ENCODE measurements at regions not wholly inside any gene's neighbourhood (a gene's known extent, or its start where the extent isn't known, plus 50 kb on each side); places are given as distances from the start of the nearest gene placed in this dataset.

GRCh38 chr1:66452982-66453381 lies 81.0 kb upstream of the SGIP1 start:
- no peaks in the 10 kb centered on the region for H3K36me3 ChIP-seq (ENCODE audit: insufficient read depth, low read length)
- POLR2A ChIA-PET: no interaction called here
- no peaks in the 10 kb centered on the region for H3K9me3 ChIP-seq (ENCODE audit: control insufficient read depth in 1 of 2, insufficient read depth in 1 of 2, low read length in 2 of 2)
- CTCF ChIA-PET: no interaction called here
- no peak overlapping the region for H3K4me3 Mint-ChIP-seq
- H3K9me3 Mint-ChIP-seq: no peaks in the 10 kb centered on the region
- no peak overlapping the region for H3K4me3 ChIP-seq (ENCODE audit: low read length)
- H3K4me1 ChIP-seq (ENCODE audit: insufficient read depth, low read length): no peaks in the 10 kb centered on the region
- ATAC-seq (ENCODE audit: poor library complexity): no peak
- no peaks in the 10 kb centered on the region for H3K4me1 Mint-ChIP-seq (ENCODE audit: low read depth)
- no peaks in the 10 kb centered on the region for H3K27me3 ChIP-seq (ENCODE audit: control insufficient read depth in 1 of 2, insufficient read depth in 2 of 2, low read length in 2 of 2)
- H3K27me3 Mint-ChIP-seq: no peaks in the 10 kb centered on the region
- no peak overlapping the region for H3K27ac Mint-ChIP-seq
- no peaks in the 10 kb centered on the region for H3K36me3 Mint-ChIP-seq (ENCODE audit: low read depth)
- no peak for TF ChIP-seq CTCF (IDR thresholded peaks at IDR 0.05)
- H3K27ac ChIP-seq (ENCODE audit: low read depth in 1 of 2, low read length in 2 of 2): no peak overlapping the region
- no peak for DNase-seq
- intact Hi-C loops (cut with DNase I, micrococcal nuclease): no loop called here

- TF ChIP-seq CTCF (IDR thresholded peaks at IDR 0.05): no peak
- Mint-ChIP-seq H3K27ac (no peak overlapping the region), H3K36me3 (ENCODE audit: low read depth) (no peaks in the 10 kb centered on the region), H3K27me3 (no peaks in the 10 kb centered on the region), H3K4me3 (no peak overlapping the region), H3K9me3 (peaks cover 6% of the 10 kb centered on the region), H3K4me1 (ENCODE audit: low read depth) (no peaks in the 10 kb centered on the region)
- no peaks in the 10 kb centered on the region for H3K9me3 ChIP-seq (ENCODE audit: control insufficient read depth in 1 of 2, insufficient read depth in 1 of 2, low read length in 2 of 2)
- H3K4me3 ChIP-seq (ENCODE audit: low read length): no peak overlapping the region
- ATAC-seq (ENCODE audit: poor library complexity): no peak
- ChIA-PET CTCF (interaction anchor here (1.1 kb wide), 1 partner anchor 197 kb away, joined by 3 read pairs; no protein-coding TSS in a partner anchor), POLR2A (no interaction called here)
- no peaks in the 10 kb centered on the region for H3K36me3 ChIP-seq (ENCODE audit: insufficient read depth, low read length)
- H3K27me3 ChIP-seq (ENCODE audit: control insufficient read depth in 1 of 2, insufficient read depth in 2 of 2, low read length in 2 of 2): no peaks in the 10 kb centered on the region
- intact Hi-C loops (cut with DNase I, micrococcal nuclease): no loop called here
- DNase-seq: no peak
- H3K4me1 ChIP-seq (ENCODE audit: insufficient read depth, low read length): no peaks in the 10 kb centered on the region
- H3K27ac ChIP-seq (ENCODE audit: low read depth in 1 of 2, low read length in 2 of 2): no peak overlapping the region
Measured at GRCh38 chr1:66455446-66455845, 78.5 kb upstream of the SGIP1 start.

- no peaks in the 10 kb centered on the region for H3K4me1 ChIP-seq (ENCODE audit: insufficient read depth, low read length)
- H3K4me1 Mint-ChIP-seq (ENCODE audit: low read depth): no peaks in the 10 kb centered on the region
- ATAC-seq (ENCODE audit: poor library complexity): no peak
- H3K36me3 ChIP-seq (ENCODE audit: insufficient read depth, low read length): no peaks in the 10 kb centered on the region
- H3K27me3 Mint-ChIP-seq: peaks cover 16% of the 10 kb centered on the region
- peaks cover 0 to 2% of the 10 kb centered on the region in 2 experiments for H3K27me3 ChIP-seq (ENCODE audit: control insufficient read depth in 1 of 2, insufficient read depth in 2 of 2, low read length in 2 of 2)
- CTCF ChIA-PET: no interaction called here
- H3K9me3 ChIP-seq (ENCODE audit: control insufficient read depth in 1 of 2, insufficient read depth in 1 of 2, low read length in 2 of 2): no peaks in the 10 kb centered on the region
- H3K4me3 Mint-ChIP-seq: no peak overlapping the region
- peaks cover 10% of the 10 kb centered on the region for H3K9me3 Mint-ChIP-seq
- intact Hi-C loops (cut with DNase I, micrococcal nuclease): no loop called here
- H3K27ac Mint-ChIP-seq: no peak overlapping the region
- DNase-seq: no peak
- no peak overlapping the region for H3K4me3 ChIP-seq (ENCODE audit: low read length)
- H3K27ac ChIP-seq (ENCODE audit: low read depth in 1 of 2, low read length in 2 of 2): no peak overlapping the region
- no peaks in the 10 kb centered on the region for H3K36me3 Mint-ChIP-seq (ENCODE audit: low read depth)
- POLR2A ChIA-PET: no interaction called here
- TF ChIP-seq CTCF (IDR thresholded peaks at IDR 0.05): no peak
Measured at GRCh38 chr1:66460776-66461175, 73.2 kb upstream of the SGIP1 start.
